K562 (cell line): ENCODE measurements at regions not wholly inside any gene's neighbourhood (a gene's known extent, or its start where the extent isn't known, plus 50 kb on each side); places are given as distances from the start of the nearest gene placed in this dataset.

Source experiments
- ATAC-seq: fragments of 200-7000 bp; cut with Tn5 transposase; 3 replicates; pipeline ENCODE4 v1.9.1; 2020; ENCODE audit warnings: moderate library complexity
- BruUV-seq: library from RNA; stranded (reverse); fragments of 400-500 nt; replicated peaks from 2 replicates; lab custom pipeline; 2021; lab: Mats Ljungman, UMichigan
- CTCF ChIA-PET: fragments of 300-600 bp; formaldehyde crosslinking; extraction: SDS; loops from one replicate; lab custom pipeline; 2021; ENCODE audit warnings: low intra/inter-chr PET ratio; lab: Yijun Ruan, JAX
- POLR2A ChIA-PET: fragments of 300-600, 350-650 bp; sonication (Branson Sonifier 250); formaldehyde crosslinking; extraction: SDS; loops from one replicate; lab custom pipeline; 2021; ENCODE audit warnings: antibody characterized with exemption, inconsistent platforms; lab: Yijun Ruan, JAX
- DNase-seq, 4 experiments: peaks; one replicate each; pipeline versions ENCODE4 v3.0.0 to v3.0.0-alpha.2; 2011 to 2018; ENCODE audit warnings: low spot score in 3 of 4, mixed read lengths in 3 of 4; ENCODE audit errors: extremely low read depth in 1 of 4
- FAIRE-seq: peaks from 2 replicates; lab custom pipeline; 2011; peaks lifted over from hg19 to GRCh38; lab: Jason Lieb, UNC
- H2AFZ ChIP-seq: 2 replicates; pipeline ENCODE4 v1.6.0; 2011; ENCODE audit warnings: low read depth, low read length, control low read depth, inconsistent platforms
- H3K27ac ChIP-seq: fragments of 200-600 bp; 3 replicates; pipeline ENCODE4 v1.8.0; 2011; ENCODE audit warnings: low read depth, mild to moderate bottlenecking, control low read depth, inconsistent platforms, low read length, moderate library complexity, mixed read lengths; ENCODE audit errors: extremely low read depth
- H3K27me3 ChIP-seq, 2 experiments: fragments of 300-600 bp in 1 of 2; 2 replicates in 1 of 2; 3 replicates in 1 of 2; pipeline versions ENCODE4 v1.6.0 to v1.8.0; 2011; ENCODE audit warnings: inconsistent platforms in 2 of 2, low read length in 2 of 2, mild to moderate bottlenecking in 1 of 2, mixed read lengths in 1 of 2, moderate library complexity in 1 of 2; ENCODE audit not compliant: control insufficient read depth in 2 of 2, insufficient read depth in 2 of 2
- H3K36me3 ChIP-seq: fragments of 300-600 bp; 3 replicates; pipeline ENCODE4 v1.8.0; 2011; ENCODE audit warnings: mild to moderate bottlenecking, low read length, inconsistent platforms; ENCODE audit not compliant: control insufficient read depth, insufficient read depth
- H3K4me1 ChIP-seq, 2 experiments: fragments of 200-600 bp in 1 of 2; replicated peaks in 1 of 2; 2 replicates in 1 of 2; 3 replicates in 1 of 2; pipeline versions ENCODE4 v1.5.1 to v1.8.0; 2011; ENCODE audit warnings: inconsistent platforms in 2 of 2, low read length in 2 of 2, mild to moderate bottlenecking in 1 of 2, mixed read lengths in 1 of 2, moderate library complexity in 1 of 2; ENCODE audit not compliant: control insufficient read depth in 2 of 2, insufficient read depth in 2 of 2
- H3K4me2 ChIP-seq: 2 replicates; pipeline ENCODE4 v1.6.1; 2011; ENCODE audit warnings: low read length, control low read depth, inconsistent platforms, mixed read lengths; ENCODE audit not compliant: insufficient read depth
- H3K4me3 ChIP-seq: fragments of 200-600 bp; sonication (generic), shearing (Covaris generic); 2 replicates; pipeline ENCODE4 v1.5.1; 2016; ENCODE audit warnings: control low read depth, inconsistent platforms
- H3K79me2 ChIP-seq: fragments of 200-600 bp; 3 replicates; pipeline ENCODE4 v1.8.0; 2011; ENCODE audit warnings: low read length, inconsistent platforms; ENCODE audit not compliant: control insufficient read depth, insufficient read depth
- H3K9ac ChIP-seq, 2 experiments: 2 replicates each; pipeline versions ENCODE4 v1.6.0 to v1.6.1; 2011; ENCODE audit warnings: low read depth in 2 of 2, low read length in 2 of 2, control low read depth in 1 of 2, inconsistent platforms in 1 of 2, mild to moderate bottlenecking in 1 of 2, mixed read lengths in 1 of 2; ENCODE audit not compliant: insufficient read depth in 1 of 2
- H3K9me1 ChIP-seq: one replicate; pipeline ENCODE4 v1.6.0; 2011; ENCODE audit warnings: inconsistent platforms, mild to moderate bottlenecking, low read length, moderate library complexity; ENCODE audit not compliant: control insufficient read depth, insufficient read depth
- H3K9me3 ChIP-seq: replicated peaks from 2 replicates; pipeline ENCODE4 v1.5.1; 2011; ENCODE audit warnings: low read depth, low read length, inconsistent platforms; ENCODE audit not compliant: control insufficient read depth, insufficient read depth
- H4K20me1 ChIP-seq: replicated peaks from 2 replicates; pipeline ENCODE4 v1.6.1; 2011; ENCODE audit warnings: low read length, inconsistent platforms, mixed read lengths; ENCODE audit not compliant: control insufficient read depth, insufficient read depth
- ARNT ChIP-seq, 2 experiments: fragments of 450-650 bp; IDR thresholded peaks; 2 replicates each; pipeline ENCODE4 v1.6.1; 2016; ENCODE audit warnings: mild to moderate bottlenecking in 1 of 2
- COPS2 ChIP-seq: fragments of 450-650 bp; conservative IDR thresholded peaks from 2 replicates; pipeline ENCODE4 v1.6.1; 2016; ENCODE audit warnings: mild to moderate bottlenecking, moderate library complexity
- ETS2 ChIP-seq: IDR thresholded peaks from 2 replicates; pipeline ENCODE4 v1.6.1; 2016; ENCODE audit warnings: borderline replicate concordance, missing genetic modification characterization, mild to moderate bottlenecking, moderate library complexity, missing compliant biosample characterization; ENCODE audit not compliant: poor library complexity, severe bottlenecking
- IRF2 ChIP-seq: sonication (generic); formaldehyde crosslinking; IDR thresholded peaks from 2 replicates; pipeline ENCODE4 v1.8.1; 2022; ENCODE audit warnings: mild to moderate bottlenecking, missing genetic modification reagents
- NFE2 ChIP-seq: IDR thresholded peaks from 2 replicates; pipeline ENCODE4 v1.6.1; 2014; ENCODE audit warnings: antibody characterized with exemption, low read depth
- NR3C1 ChIP-seq: sonication (generic); formaldehyde crosslinking; IDR thresholded peaks from 2 replicates; pipeline ENCODE4 v1.8.1; 2022; ENCODE audit warnings: missing genetic modification reagents
- POLR3G ChIP-seq: IDR thresholded peaks from 2 replicates; pipeline ENCODE4 v1.6.1; 2011; ENCODE audit not compliant: insufficient read length, insufficient replicate concordance; ENCODE audit errors: extremely low read depth
- SMARCB1 ChIP-seq: IDR thresholded peaks from 2 replicates; pipeline ENCODE4 v1.6.1; 2011; ENCODE audit warnings: improper control_type of control experiment, low read depth; ENCODE audit not compliant: insufficient read length
- ZFP30 ChIP-seq: fragments of 250-450 bp; sonication (Bioruptor Pico); IDR thresholded peaks from 2 replicates; pipeline ENCODE4 v1.8.0; 2022; ENCODE audit warnings: moderate library complexity, mild to moderate bottlenecking, inconsistent platforms, borderline replicate concordance
- WGBS: fragments of 100-300 bp; shearing (Covaris generic); methylation state at CpG from one replicate; pipeline ENCODE4 v1.1.6; 2016; ENCODE audit warnings: low coverage, mixed read lengths; ENCODE audit not compliant: insufficient coverage; ENCODE audit errors: missing lambda C conversion rate; 5-methylcytosine and 5-hydroxymethylcytosine counted together
- in situ Hi-C: fragments of 300-500 bp; cut with MboI; formaldehyde crosslinking; loops from 4 replicates; pipeline ENCODE4 v1.15.0; 2018; ENCODE audit warnings: inconsistent platforms, mixed read lengths
- intact Hi-C: fragments of 100-400 bp; cut with micrococcal nuclease; formaldehyde crosslinking; loops from 2 replicates; pipeline ENCODE4 v1.14.2; 2022
- TF ChIP-seq, protein P1 (sequence below): fragments of 250-450 bp; sonication (Bioruptor Pico); IDR thresholded peaks from 2 replicates; pipeline ENCODE4 v1.9.0; 2021; ENCODE audit warnings: mild to moderate bottlenecking
- TF ChIP-seq, protein P2 (sequence below): sonication (generic); formaldehyde crosslinking; IDR thresholded peaks from 2 replicates; pipeline ENCODE4 v1.8.1; 2023; ENCODE audit warnings: mild to moderate bottlenecking, missing genetic modification reagents, moderate library complexity
- TF ChIP-seq, protein P3 (sequence below): fragments of 250-450 bp; sonication (Bioruptor Pico); IDR thresholded peaks from 2 replicates; pipeline ENCODE4 v1.6.1; 2021; ENCODE audit warnings: mild to moderate bottlenecking
- TF ChIP-seq, protein P4 (sequence below): IDR thresholded peaks from 2 replicates; pipeline ENCODE4 v1.6.1; 2011; ENCODE audit warnings: borderline replicate concordance, low read depth, mild to moderate bottlenecking, moderate library complexity, low read length; ENCODE audit not compliant: insufficient read depth, poor library complexity, severe bottlenecking

DNA sequence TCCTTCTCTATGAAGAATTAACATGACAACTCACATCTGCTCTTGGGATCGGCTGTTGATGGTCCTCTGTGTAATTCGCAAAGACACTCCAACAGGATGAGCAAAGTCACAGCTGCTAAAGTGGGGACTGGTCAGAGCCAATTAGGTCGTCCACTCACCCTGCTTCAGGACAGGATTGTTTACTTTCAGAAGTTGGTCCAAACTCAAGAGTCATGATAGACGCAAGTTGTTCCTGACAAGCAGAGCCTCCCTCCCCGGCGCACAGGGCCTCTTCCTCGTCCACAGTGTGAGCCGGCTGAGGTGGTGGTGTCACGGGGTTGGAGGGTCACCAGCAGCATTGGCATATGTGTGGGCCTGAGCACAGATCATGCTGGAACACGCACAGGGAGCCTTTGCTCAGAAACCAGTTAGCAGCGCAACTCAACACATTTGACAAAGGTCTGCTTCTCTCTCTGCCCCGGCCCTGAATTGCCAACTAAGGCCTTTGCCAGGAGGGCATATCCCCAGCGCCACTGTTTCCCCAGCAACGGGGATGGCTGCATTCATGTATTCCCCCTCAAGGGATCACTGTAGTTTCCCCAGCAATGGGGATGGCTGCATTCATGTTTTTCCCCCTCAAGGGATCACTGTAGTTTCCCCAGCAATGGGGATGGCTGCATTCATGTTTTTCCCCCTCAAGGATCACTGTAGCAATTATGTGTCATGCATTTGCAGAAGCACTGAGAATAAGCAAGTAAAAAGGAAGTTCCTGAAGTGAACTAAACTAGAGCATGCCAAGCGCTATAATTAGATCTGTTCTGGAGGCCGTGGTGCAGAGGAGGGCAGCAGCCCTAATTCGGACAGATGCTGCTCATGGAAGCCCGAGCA lies 111.7 kb downstream of the THBS2 start:
- CTCF ChIA-PET = no interaction called here
- intact Hi-C loops = no loop called here
- BruUV-seq = no TSS peak
- Histone ChIP-seq H3K9me3 (no peaks in the 10 kb centered on the region), H3K9ac (no peak overlapping the region), H3K4me1 (peaks cover 0 to 8% of the 10 kb centered on the region in 2 experiments; a peak in 1 of 5 replicates), H2AFZ (no peak overlapping the region), H3K27ac (no peak overlapping the region), H3K4me2 (no peak overlapping the region), H3K27me3 (peaks cover 33 to 53% of the 10 kb centered on the region in 2 experiments; a peak in 4 of 5 replicates), H3K36me3 (no peaks in the 10 kb centered on the region), H4K20me1 (no peaks in the 10 kb centered on the region), H3K79me2 (no peaks in the 10 kb centered on the region), H3K4me3 (no peak overlapping the region), H3K9me1 (no peaks in the 10 kb centered on the region)
- POLR2A ChIA-PET = interaction anchor here (0.7 kb wide), 2 partner anchors 11 to 336 kb away, joined by 3 read pairs; no protein-coding TSS in a partner anchor
- ATAC-seq (no peak), DNase-seq (no peak), FAIRE-seq (no peak)
- in situ Hi-C loops = no loop called here
- WGBS = under 1% methylated on average over 18 of the region's 18 CpGs
- TF ChIP-seq ARNT (IDR thresholded peaks at IDR 0.05) (no peak), ETS2 (tag) (no peak), NR3C1 (CRISPR knock-in tag) (no peak), POLR3G (no peak), COPS2 (no peak), IRF2 (CRISPR knock-in tag) (no peak), SMARCB1 (no peak), NFE2 (no peak), ZFP30 (CRISPR knock-in tag) (no peak)
- TF ChIP-seq, protein P1, sequence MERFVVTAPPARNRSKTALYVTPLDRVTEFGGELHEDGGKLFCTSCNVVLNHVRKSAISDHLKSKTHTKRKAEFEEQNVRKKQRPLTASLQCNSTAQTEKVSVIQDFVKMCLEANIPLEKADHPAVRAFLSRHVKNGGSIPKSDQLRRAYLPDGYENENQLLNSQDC (CRISPR knock-in tag) = no peak
- TF ChIP-seq, protein P2, sequence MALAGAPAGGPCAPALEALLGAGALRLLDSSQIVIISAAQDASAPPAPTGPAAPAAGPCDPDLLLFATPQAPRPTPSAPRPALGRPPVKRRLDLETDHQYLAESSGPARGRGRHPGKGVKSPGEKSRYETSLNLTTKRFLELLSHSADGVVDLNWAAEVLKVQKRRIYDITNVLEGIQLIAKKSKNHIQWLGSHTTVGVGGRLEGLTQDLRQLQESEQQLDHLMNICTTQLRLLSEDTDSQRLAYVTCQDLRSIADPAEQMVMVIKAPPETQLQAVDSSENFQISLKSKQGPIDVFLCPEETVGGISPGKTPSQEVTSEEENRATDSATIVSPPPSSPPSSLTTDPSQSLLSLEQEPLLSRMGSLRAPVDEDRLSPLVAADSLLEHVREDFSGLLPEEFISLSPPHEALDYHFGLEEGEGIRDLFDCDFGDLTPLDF (CRISPR knock-in tag) = no peak
- TF ChIP-seq, protein P3, sequence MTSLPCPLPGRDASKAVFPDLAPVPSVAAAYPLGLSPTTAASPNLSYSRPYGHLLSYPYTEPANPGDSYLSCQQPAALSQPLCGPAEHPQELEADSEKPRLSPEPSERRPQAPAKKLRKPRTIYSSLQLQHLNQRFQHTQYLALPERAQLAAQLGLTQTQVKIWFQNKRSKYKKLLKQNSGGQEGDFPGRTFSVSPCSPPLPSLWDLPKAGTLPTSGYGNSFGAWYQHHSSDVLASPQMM (CRISPR knock-in tag) = no peak
- TF ChIP-seq, protein P4, sequence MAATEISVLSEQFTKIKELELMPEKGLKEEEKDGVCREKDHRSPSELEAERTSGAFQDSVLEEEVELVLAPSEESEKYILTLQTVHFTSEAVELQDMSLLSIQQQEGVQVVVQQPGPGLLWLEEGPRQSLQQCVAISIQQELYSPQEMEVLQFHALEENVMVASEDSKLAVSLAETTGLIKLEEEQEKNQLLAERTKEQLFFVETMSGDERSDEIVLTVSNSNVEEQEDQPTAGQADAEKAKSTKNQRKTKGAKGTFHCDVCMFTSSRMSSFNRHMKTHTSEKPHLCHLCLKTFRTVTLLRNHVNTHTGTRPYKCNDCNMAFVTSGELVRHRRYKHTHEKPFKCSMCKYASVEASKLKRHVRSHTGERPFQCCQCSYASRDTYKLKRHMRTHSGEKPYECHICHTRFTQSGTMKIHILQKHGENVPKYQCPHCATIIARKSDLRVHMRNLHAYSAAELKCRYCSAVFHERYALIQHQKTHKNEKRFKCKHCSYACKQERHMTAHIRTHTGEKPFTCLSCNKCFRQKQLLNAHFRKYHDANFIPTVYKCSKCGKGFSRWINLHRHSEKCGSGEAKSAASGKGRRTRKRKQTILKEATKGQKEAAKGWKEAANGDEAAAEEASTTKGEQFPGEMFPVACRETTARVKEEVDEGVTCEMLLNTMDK = no peak
